HG02642 (cell line): ENCODE measurements at regions not wholly inside any gene's neighbourhood (a gene's known extent, or its start where the extent isn't known, plus 50 kb on each side); places are given as distances from the start of the nearest gene placed in this dataset.

Experiments used
- ATAC-seq: cut with Tn5 transposase; IDR thresholded peaks from one replicate; pipeline ENCODE4 v1.9.1; 2021; ENCODE audit warnings: mild to moderate bottlenecking; ENCODE audit not compliant: unreplicated experiment, poor library complexity

DNA sequence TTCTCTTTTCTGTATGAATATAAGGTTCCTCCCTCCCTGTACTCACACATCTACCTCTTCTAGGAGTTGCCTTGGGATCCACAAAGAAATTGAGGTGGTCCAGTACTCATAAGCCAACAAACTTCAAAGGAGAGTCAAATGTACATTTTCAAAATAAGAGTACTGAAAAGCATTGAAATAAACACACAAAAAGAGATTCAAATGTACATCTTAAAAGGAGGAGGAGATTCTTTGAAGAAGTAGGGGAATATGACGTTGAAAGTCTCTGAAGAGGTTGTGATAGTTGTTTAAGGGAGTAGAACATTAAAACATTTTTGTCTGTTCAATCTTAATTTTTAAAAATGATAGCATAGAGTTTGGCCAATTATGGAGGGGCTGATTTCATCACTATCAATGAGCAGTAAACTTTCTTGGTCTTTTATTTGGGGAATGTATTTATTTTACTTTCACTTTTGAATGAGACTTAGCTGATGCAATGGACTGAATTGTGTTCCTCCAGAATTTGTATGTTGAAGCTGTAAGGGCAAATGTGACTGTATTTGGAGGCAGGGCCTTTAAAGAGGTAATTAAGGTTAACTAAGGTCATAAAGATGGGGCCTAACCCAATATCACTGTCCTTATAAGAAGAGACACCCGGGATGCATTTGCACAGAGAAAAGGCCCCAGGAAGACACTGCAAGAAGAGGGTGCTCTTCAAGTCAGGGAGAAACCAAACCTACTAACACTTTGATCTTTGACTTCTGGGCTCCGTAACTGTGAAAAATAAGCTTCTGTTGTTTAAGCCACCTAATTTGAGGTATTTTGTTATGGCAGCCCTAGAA, 226.3 kb upstream of the PGRMC2 start:
- ATAC-seq = no peak

DNA sequence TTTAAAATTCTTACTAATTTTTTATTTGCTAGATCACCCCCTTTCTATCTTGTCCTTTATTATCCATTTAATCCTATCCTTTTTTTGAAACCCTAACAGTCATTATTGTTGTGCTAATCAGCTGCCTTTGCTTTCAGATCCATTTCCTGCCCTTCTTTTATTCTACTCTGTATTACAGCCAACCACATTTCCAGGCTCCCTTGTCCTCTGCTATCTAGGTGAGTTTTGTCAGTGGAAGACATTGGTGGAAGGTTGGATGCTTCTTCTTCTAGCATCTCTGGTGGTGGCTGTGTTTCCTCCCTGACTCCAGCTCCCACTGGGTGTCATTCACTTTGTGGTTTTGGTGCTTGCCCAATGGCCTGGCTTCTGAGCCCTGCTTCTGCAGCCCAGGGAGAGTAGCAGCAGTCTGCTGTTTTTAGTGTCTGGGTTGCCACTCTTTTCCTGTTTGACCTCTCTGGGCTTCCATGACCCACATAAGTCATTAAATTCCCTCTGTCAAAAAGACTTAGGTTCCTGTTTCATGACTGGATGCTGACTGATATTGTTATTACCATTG, 225.2 kb upstream of the PGRMC2 start:
- no peak for ATAC-seq

DNA sequence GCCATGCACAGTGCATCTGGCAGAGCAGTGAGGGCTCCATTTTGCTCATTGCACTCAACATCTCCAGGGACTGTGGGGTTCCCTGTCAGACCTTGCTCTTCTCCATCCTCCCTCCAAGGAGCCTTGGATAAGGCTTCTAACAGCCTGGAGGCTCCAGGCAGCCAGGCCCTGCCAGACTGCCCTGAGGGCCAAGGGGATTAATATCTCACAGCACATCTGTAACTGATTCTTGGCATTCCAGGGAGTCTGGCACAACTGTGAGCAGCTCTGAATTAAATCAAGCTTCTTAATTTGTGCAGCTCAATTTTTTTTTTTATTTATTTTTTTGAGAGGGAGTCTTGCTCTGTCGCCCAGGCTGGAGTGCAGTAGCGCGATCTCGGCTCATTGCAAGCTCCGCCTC, 224.5 kb upstream of the PGRMC2 start:
- no peak for ATAC-seq

DNA sequence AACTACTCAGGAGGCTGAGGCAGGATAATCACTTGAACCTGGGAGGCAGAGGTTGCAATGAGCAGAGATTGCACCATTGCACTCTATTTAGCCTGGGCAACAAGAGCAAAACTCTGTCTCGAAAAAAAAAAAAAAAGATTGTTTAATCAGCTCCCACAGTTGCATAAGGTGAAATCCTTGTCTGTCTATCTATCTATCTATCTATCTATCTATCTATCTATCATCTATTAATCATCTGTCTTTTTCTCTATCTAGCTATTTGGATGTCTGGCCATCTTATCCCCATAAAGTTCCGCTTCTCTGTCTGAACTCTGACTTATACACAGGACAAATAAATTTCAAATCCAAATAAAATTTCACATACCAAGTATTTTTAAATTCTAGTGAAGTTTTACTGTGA, 223.2 kb upstream of the PGRMC2 start:
- ATAC-seq = no peak

DNA sequence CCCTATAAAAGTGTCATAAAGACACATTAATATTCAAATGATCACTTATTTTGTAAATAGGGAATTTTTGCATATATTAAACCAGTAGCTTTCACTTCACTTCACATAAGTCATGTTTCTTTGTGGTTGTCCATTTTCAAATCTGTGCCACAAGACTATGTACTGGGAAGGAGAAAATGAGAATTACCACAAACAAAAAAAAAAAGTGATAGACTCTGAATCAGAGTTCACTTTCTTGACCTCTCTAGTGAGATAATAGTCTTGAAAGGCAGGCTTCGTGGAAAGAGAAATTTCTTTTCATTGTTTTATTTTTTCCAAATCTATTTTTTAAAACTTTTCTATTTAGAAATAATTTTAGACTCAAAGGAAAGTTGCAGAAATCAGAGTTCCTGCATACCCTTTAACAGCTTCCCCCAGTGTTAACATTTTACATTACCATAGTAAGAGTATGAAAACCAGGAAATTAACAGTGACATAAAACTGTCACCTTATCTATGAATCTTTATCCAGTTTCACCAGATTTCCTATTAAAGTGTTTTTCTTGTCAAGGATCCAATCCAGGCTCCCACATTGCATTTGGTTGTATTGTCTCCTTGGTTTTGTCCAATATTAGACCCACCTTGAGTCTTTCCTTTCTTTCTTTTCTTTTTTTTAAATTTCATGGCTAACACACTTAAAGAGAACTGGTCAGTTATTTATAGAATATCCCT, 215.4 kb upstream of the PGRMC2 start:
- no peak for ATAC-seq

DNA sequence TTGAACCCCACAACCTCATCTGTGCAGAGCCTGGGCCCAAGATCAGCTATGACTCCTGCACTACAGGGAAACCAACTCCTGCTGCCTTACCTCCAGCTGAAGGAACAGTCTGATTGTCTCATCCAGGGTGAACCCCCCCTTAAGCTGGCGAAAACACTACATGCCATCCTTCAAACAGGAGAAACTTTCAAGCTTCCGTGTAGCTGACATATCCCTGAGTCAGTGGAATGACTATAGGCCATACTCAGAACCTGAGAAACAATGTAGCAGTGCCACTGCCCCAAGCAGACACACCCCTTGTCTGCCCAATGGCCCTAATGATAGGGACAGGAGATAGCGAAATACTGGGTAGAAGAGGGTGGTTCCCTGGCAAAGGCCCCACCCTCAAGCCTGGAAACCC, 213.6 kb upstream of the PGRMC2 start:
- ATAC-seq = no peak

DNA sequence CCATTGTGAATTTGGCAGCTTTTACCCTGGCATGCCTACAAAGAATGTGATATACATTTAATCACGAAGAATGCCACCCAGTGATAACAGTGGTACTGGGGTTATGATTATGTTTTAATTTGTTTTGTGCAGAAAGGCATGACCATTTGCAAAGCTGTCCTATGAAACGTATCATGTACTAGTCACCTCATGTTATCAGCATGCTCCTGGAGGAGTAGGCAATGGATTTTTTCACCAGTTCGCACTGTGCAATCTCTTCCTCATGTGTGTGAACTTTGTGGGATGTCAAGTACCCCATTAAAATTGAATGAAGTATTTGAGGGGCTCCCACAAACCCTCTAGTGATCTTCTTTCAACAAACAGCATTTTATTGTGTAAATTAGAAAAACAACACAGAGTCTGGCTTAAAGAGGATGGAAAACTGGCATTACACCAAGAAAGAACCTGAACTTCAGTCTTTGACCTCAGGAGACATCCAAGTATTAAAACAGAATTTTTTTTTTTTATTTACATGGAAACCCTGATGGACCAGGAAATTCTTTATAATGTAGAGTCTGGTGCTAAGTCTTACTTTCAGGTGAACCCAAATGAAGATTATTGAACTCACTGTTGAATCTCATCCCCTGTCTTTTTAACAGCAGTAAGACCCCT, 200.6 kb upstream of the PGRMC2 start:
- ATAC-seq = no peak

DNA sequence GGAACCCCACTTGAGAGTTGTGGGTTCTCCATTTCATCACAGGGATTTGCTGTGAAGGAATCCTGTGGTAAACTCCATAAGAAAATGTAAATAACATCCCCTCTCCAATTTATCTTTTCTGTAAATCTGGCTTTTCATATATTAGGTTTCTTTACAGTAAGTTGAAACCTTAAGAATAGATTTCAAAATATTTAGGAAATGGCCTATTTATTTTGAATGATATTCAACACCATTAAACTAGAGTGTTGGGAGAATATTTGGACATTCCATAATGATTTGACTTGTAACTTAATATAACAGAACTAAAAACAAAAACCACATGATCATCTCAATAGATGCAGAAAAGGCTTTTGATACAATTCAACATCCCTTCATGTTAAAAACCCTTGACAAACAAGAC, 197.3 kb upstream of the PGRMC2 start:
- ATAC-seq = no peak

DNA sequence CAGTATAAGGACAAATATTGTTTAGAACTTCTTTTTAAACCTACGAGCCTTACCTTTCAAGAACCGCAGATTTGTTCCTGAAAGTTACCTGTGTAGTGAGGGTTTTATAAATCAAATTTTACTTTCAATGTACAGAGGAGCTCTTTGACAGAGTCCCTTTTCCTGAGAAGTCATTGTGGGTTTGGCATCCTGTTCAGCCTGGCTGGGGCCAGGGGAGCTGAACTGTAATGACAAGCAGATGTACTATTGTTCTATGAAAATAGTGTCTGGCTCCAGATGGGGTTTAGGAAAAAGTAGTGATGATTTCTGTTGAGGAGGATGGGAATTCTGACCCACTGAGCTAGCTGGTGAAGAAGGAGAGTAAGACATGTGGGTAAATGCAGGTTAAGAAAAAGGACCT, 196.2 kb upstream of the PGRMC2 start:
- no peak for ATAC-seq

DNA sequence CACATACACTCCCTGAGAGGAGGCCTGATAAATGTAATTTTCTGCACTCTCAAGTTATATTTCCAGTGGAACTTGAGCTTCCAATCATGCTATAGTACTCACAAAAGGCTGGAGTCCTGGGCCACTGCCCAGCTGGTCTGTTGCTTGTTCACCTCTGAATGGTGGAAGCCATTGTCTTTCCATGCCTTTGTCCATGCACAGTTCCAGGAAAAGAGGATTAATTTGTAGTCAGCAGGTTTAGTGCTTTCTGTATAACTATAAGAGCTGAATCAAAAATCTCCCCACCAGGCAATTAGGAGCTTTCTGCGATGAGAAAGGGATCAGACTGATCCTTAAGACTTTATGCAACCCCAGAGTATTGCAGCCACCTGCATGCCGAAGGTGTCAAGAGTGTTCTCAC, 195.4 kb upstream of the PGRMC2 start:
- ATAC-seq = no peak

DNA sequence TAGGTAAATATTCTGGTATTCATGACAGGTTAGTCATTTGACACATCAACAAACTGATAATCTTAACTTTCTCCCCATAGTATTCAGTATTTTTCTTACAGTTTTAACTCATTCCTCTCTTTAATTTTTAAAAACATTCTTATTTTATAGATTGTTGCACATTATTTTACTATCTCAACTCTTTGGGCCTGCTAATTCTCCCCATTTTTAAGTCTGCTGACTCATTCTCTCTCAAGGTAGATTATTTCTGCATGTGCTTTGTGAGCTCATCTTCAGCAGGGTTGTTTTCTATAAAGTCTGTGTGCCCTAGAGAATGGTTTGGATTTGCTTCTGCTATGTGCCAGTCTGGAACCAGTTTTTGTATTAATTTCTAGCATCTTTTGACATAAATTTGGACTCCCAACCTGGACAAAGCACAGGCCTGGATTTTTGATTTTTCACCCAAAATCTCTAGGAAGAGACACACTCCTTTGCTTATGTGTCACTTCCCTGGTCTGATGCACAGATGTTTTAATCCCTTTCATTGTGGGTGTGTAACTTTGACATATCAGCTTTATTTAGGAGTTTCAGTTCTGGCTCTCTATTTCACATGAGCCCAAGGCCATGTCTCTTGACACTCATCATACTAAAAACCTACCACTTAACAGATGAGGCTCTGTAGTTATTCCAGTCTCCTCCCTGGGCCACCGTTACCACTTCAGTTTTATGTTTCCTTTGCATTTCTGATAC, 194.3 kb upstream of the PGRMC2 start:
- no peak for ATAC-seq

DNA sequence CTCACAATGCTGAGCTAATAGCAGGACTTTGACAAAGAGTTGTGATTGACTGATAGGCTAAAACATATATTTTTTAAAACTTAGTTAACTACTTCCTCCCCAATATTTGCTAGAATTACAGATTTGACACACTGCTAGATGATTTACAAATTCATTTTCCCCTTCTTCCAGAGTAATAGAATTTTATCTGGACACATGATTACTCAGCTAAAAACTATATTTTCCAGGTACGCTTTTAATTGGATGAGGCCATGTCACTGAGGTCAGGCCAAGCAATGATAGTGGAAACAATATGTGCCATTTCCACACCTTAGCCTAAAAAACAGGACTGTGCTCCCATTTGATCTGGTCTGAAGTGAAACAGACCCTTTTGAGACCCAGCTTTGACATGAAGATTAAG, 193.3 kb upstream of the PGRMC2 start:
- no peak for ATAC-seq

DNA sequence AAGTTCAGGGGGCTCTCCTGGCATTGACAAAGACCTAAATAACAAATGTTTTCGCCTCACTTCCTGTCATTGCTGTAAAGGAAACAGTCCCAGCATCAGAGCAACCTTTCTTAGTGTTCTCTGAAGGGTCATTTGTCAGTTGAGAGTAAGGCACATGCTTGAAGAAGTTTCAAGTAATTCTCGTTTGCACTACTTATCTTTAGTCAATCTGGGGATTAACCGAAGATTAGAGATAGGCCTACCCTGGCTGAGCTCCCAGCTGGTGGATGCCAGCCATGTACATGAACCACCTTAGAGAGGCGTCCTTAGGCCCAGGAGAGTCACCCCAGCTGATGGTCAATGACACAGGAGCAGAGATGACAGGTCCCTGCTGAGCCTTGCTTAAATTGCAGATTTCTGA, 189.9 kb upstream of the PGRMC2 start:
- no peak for ATAC-seq

DNA sequence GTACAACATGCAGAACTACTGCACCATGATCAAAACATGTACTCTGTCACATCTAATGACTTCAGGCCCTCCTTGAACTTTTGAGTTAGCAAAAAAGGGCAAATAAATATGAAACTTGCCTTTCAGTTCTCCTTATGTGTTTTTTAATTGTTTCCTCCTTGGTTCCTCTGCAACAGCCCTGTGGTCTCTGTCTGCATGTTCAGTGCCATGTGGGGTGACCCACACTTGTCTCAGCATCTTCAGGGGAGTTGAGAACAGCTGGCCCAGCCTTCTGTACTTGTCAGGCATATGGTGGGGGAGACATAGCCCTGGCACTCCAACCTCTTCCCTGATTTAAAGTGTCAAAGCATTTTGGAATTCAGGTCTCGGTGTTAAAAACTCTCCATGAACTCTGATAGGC, 188.0 kb upstream of the PGRMC2 start:
- ATAC-seq = no peak

DNA sequence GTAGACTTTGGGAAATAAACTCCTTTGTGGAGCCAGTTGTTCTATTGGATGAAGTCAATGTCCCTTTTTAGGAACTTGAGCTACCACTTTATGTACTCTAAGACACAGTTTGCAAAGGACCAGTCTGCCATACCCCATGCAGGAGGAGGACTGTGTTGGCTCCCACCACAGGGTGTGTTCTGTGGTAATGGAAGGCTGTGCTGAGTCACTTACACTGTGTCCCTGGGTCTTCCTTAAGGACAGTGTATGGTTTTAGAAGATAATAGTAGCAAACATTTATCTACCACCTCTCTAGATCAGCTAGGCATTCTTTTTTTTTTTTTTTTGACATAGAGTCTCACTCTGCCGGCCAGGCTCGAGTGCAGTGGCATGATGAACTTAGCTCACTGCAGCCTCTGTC, 184.0 kb upstream of the PGRMC2 start:
- ATAC-seq = no peak

DNA sequence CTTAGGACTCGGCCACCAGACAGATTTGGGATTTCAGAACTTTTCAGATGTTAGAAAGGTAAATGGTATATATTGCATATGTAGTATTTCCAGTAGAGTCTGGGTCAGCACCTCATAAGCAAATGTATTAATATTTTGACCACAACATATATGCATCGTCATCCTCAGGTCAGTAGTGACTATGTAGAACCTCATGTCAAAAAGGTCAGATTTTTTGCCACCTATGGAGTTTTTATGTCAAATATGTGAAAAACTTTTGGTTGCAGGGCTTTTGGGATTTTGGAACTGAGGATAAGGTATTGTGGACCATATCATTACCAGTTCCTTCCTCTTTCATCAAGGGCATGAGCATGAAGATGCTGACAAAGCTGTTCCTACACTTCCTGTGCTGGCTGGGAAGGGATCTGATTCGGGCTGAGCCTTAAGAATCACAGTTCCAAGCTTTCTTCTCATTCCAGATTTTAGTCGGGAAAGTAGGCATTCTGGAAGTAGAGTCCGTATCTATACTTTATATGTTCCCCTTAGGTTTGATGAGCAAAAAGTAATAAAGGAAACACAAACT, 183.0 kb upstream of the PGRMC2 start:
- ATAC-seq = no peak

DNA sequence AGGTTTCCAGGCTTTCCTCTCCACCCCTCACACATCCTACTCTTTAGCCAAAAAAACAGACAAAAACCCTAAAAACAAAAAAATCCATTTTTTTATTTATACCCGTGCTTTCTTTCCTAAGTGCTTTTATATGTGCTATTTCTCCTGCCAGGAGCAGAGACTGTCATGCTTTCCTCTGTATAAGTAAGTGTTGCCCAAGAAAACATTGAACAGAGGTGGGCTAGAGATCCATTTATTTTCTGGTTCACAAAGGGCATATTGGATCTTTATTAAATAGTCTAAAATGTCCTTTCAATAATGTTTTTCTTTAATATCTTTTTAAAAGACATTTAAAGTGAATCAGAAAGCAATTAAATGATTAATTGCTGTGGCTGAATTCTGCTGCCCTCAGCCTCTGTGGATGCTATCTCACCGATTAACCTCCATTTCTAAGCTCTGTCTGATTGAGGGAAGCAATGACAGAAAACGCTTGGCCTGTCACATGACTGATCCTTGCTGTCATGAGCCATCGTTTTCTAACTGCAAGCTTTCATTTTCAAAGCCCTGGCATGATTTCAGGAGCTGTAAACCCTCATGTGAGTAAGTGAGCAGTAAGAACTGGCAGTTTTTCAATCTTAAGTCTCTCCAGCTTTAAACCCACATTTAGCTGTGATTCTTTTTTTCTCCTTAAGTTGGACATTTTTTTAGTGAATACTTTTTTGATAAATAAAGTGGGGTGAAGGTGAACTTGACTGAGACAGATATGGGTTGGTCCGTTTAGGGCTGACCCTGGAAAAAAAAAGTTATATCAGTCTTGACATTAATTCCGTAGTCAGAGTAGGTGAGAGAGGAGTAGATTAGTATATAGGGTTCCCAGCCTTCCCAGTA, 180.7 kb upstream of the PGRMC2 start:
- no peak for ATAC-seq

DNA sequence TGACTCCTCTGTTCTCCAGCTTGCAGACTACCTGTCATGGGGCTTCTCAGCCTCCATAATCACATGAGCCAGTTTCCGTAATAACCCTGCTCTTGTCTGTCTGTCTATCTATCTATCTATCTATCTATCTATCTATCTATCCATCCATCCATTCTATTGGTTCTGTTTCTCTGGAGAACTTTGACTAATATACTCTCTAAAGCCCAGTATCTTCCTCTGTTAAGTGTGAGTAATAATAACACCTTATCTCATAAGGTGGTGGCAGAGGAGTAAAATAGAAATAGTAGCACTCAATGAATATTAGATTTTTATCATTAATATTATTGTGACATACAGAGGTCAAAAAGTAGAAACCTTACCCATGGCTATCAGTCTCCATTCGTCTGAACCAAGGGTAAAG, 177.9 kb upstream of the PGRMC2 start:
- no peak for ATAC-seq

DNA sequence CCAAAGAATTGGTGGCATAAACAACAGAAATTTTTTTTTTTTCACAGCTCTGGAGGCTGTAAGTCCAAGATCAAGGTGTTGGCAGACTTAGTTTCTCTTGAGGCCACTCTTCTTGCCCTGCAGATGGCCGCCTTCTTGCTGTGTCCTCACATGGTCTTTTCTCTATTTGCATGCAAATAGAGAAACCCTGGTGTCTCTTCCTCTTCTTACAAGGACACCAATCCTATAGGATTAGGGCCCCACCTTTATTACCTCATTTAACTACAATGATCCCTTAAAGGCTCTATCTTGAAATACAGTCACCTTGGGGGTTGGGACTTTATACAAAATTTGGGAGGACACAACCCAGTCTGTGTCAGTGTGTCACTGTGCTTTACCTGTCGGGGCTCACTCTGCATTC, 175.4 kb upstream of the PGRMC2 start:
- ATAC-seq = no peak
